Keratinocyte (primary cell): ENCODE measurements at regions not wholly inside any gene's neighbourhood (a gene's known extent, or its start where the extent isn't known, plus 50 kb on each side); places are given as distances from the start of the nearest gene placed in this dataset.

Source experiments
- CTCF ChIP-seq, 3 experiments: IDR thresholded peaks in 1 of 3; conservative IDR thresholded peaks in 1 of 3; optimal IDR thresholded peaks in 1 of 3; 2 replicates in 2 of 3; 3 replicates in 1 of 3; pipeline versions ENCODE3 to v1.5.1; 2011; ENCODE audit warnings: low read length in 3 of 3, mild to moderate bottlenecking in 3 of 3, moderate library complexity in 2 of 3, control low read depth in 1 of 3, inconsistent platforms in 1 of 3; ENCODE audit not compliant: insufficient read depth in 2 of 3; ENCODE audit errors: extremely low read depth in 1 of 3
- EZH2 ChIP-seq: IDR thresholded peaks from one replicate; pipeline ENCODE4 v1.6.1; 2012; ENCODE audit warnings: inconsistent platforms, mild to moderate bottlenecking, low read length, moderate library complexity

GRCh38 chr5:62719061-62719720 is 140.6 kb downstream of the LRRC70 start:
- TF ChIP-seq CTCF (optimal IDR thresholded peaks at IDR 0.05 in 1 of 3, IDR thresholded peaks at IDR 0.05 in 1 of 3, conservative IDR thresholded peaks at IDR 0.05 in 1 of 3; ENCODE audit: extremely low read depth in 1 of 3, insufficient read depth in 2 of 3, low read length in 3 of 3) (no peak), EZH2 (no peak)
